ENCODE measurements at regions not wholly inside any gene's neighbourhood (a gene's known extent, or its start where the extent isn't known, plus 50 kb on each side); places are given as distances from the start of the nearest gene placed in this dataset.

GRCh38 chr10:8811201-8811600, 756.7 kb downstream of the GATA3 start:
- CTCF ChIA-PET: no interaction called here
- Histone ChIP-seq H3K27me3 (ENCODE audit: control insufficient read depth, insufficient read depth, low read length) (no peaks in the 10 kb centered on the region), H3K56ac (ENCODE audit: extremely low read depth, insufficient read depth, low read length) (no peak overlapping the region), H3K4me3 (ENCODE audit: insufficient read depth, low read depth, low read length) (no peak overlapping the region), H3K23ac (ENCODE audit: low read depth, low read length) (no peak overlapping the region), H2BK15ac (ENCODE audit: low read depth, low read length) (no peak overlapping the region), H2AK5ac (ENCODE audit: low read depth, low read length) (no peak overlapping the region), H3K9me3 (ENCODE audit: control insufficient read depth, insufficient read depth, low read length) (peaks cover 7% of the 10 kb centered on the region), H3K18ac (ENCODE audit: low read depth, low read length) (no peak overlapping the region), H2BK120ac (ENCODE audit: low read depth, low read length) (no peak overlapping the region), H4K91ac (ENCODE audit: insufficient read depth, low read depth, low read length) (no peak overlapping the region), H3K4me1 (ENCODE audit: control insufficient read depth, insufficient read depth, low read length) (no peaks in the 10 kb centered on the region), H3K4ac (ENCODE audit: low read depth, low read length) (no peak overlapping the region), H3K79me1 (ENCODE audit: low read depth in 1 of 2, low read length in 2 of 2) (no peaks in the 10 kb centered on the region), H3K9ac (ENCODE audit: low read depth, low read length) (no peak overlapping the region), H3K9me1 (ENCODE audit: insufficient read depth, low read length) (no peaks in the 10 kb centered on the region), H2BK20ac (ENCODE audit: low read depth, low read length) (no peak overlapping the region), H2AFZ (replicated peaks; ENCODE audit: low read length, poor library complexity) (no peak overlapping the region), H3K27ac (ENCODE audit: insufficient read depth, low read length) (no peak overlapping the region), H2BK5ac (ENCODE audit: low read depth, low read length, poor library complexity, severe bottlenecking) (no peak overlapping the region), H2AK9ac (replicated peaks; ENCODE audit: low read depth, low read length, poor library complexity) (no peak overlapping the region), H3K36me3 (ENCODE audit: control insufficient read depth, insufficient read depth, low read length) (no peaks in the 10 kb centered on the region), H4K8ac (ENCODE audit: low read depth in 2 of 2, low read length in 2 of 2) (no peak overlapping the region), H4K20me1 (ENCODE audit: insufficient read depth, low read length) (no peaks in the 10 kb centered on the region), H3K4me2 (ENCODE audit: low read depth, low read length) (no peak overlapping the region), H3K14ac (replicated peaks; ENCODE audit: low read depth, low read length) (no peak overlapping the region), H4K5ac (ENCODE audit: low read depth, low read length) (no peak overlapping the region)
- POLR2A ChIA-PET (ENCODE audit: unreplicated experiment): no interaction called here
- in situ Hi-C loops (cut with MboI; ENCODE audit: low sequenced_read_pairs) (no loop called here), intact Hi-C loops (cut with micrococcal nuclease) (no loop called here), dilution Hi-C loops (cut with HindIII; ENCODE audit: low sequenced_read_pairs, unreplicated experiment) (no loop called here)
- ATAC-seq (ENCODE audit: low read depth) (no peak), DNase-seq (no peak)
- no CpG with 5 or more reads among the region's 1 CpG for WGBS, 2 experiments (ENCODE audit: extremely low coverage in 2 of 2, insufficient read length in 1 of 2)
- TF ChIP-seq RCOR1 (IDR thresholded peaks at IDR 0.05; ENCODE audit: insufficient replicate concordance, low read length): no peak
- TF ChIP-seq ELK1 (IDR thresholded peaks at IDR 0.05; ENCODE audit: borderline replicate concordance, low read depth, low read length): no peak
- TF ChIP-seq CTCF (conservative IDR thresholded peaks at IDR 0.05; ENCODE audit: low read depth, low read length): no peak
- no peak for TF ChIP-seq MAFK (IDR thresholded peaks at IDR 0.05; ENCODE audit: low read depth, low read length)
- no peak for TF ChIP-seq SMC3 (IDR thresholded peaks at IDR 0.05; ENCODE audit: low read depth, low read length)
- TF ChIP-seq FOS (IDR thresholded peaks at IDR 0.05; ENCODE audit: low read depth, low read length): no peak
- TF ChIP-seq POLR2A (IDR thresholded peaks at IDR 0.05; ENCODE audit: low read depth, low read length): no peak
- TF ChIP-seq RFX5 (IDR thresholded peaks at IDR 0.05; ENCODE audit: low read depth, low read length): no peak
- no peak for TF ChIP-seq MAZ (IDR thresholded peaks at IDR 0.05; ENCODE audit: borderline replicate concordance, low read depth, low read length)
- no peak for TF ChIP-seq CEBPB (IDR thresholded peaks at IDR 0.05; ENCODE audit: low read depth, low read length)
- no peak for TF ChIP-seq MXI1 (IDR thresholded peaks at IDR 0.05; ENCODE audit: borderline replicate concordance, low read depth, low read length)
- no peak for TF ChIP-seq CHD1 (IDR thresholded peaks at IDR 0.05; ENCODE audit: low read depth, low read length)
- no peak for TF ChIP-seq RAD21 (IDR thresholded peaks at IDR 0.05; ENCODE audit: low read length)
- TF ChIP-seq, protein P1, sequence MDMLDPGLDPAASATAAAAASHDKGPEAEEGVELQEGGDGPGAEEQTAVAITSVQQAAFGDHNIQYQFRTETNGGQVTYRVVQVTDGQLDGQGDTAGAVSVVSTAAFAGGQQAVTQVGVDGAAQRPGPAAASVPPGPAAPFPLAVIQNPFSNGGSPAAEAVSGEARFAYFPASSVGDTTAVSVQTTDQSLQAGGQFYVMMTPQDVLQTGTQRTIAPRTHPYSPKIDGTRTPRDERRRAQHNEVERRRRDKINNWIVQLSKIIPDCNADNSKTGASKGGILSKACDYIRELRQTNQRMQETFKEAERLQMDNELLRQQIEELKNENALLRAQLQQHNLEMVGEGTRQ (IDR thresholded peaks at IDR 0.05; ENCODE audit: low read depth, low read length): no peak
- no peak for TF ChIP-seq NFE2L2 (IDR thresholded peaks at IDR 0.05; ENCODE audit: low read depth, low read length)
- no TSS peak for BruUV-seq (replicated peaks)

Data from IMR-90 (cell line).